Neural progenitor cell (in vitro differentiated cells): ENCODE measurements at regions not wholly inside any gene's neighbourhood (a gene's known extent, or its start where the extent isn't known, plus 50 kb on each side); places are given as distances from the start of the nearest gene placed in this dataset.

Experiments
- DNase-seq: peaks from one replicate; pipeline ENCODE4 v3.0.0-alpha.2; 2016; ENCODE audit warnings: low spot score
- H2AFZ ChIP-seq: fragments of 200-600 bp; sonication (generic); replicated peaks from 2 replicates; pipeline ENCODE4 v1.6.1; 2016; ENCODE audit warnings: antibody characterized with exemption
- H3F3A ChIP-seq: fragments of 200-600 bp; sonication (generic); 2 replicates; pipeline ENCODE4 v1.6.1; 2016; ENCODE audit warnings: antibody characterized with exemption, low read depth
- H3K27ac ChIP-seq: fragments of 200-600 bp; sonication (generic); 2 replicates; pipeline ENCODE4 v1.5.1; 2016; ENCODE audit warnings: mild to moderate bottlenecking
- H3K27me3 ChIP-seq: fragments of 200-600 bp; sonication (generic); 2 replicates; pipeline ENCODE4 v1.6.1; 2016; ENCODE audit warnings: mild to moderate bottlenecking, moderate library complexity
- H3K36me3 ChIP-seq: fragments of 200-600 bp; sonication (generic); 2 replicates; pipeline ENCODE4 v1.5.1; 2016
- H3K4me1 ChIP-seq: fragments of 200-600 bp; sonication (generic); 2 replicates; pipeline ENCODE4 v1.6.1; 2016; ENCODE audit warnings: mixed run types
- H3K4me2 ChIP-seq: fragments of 200-600 bp; sonication (generic); 2 replicates; pipeline ENCODE4 v1.6.1; 2016
- H3K4me3 ChIP-seq: fragments of 200-600 bp; sonication (generic); 2 replicates; pipeline ENCODE4 v1.5.1; 2016
- H3K79me2 ChIP-seq: fragments of 200-600 bp; sonication (generic); 2 replicates; pipeline ENCODE4 v1.6.1; 2016; ENCODE audit warnings: low read depth
- H3K9ac ChIP-seq: fragments of 200-600 bp; sonication (generic); 2 replicates; pipeline ENCODE4 v1.6.1; 2016
- H3K9me3 ChIP-seq: fragments of 200-600 bp; sonication (generic); 2 replicates; pipeline ENCODE4 v1.5.1; 2016; ENCODE audit warnings: low read depth
- H4K20me1 ChIP-seq: fragments of 200-600 bp; sonication (generic); 2 replicates; pipeline ENCODE4 v1.6.1; 2016; ENCODE audit warnings: low read depth
- H3K27ac Mint-ChIP-seq: 3 replicates; pipeline ENCODE4 v1.8.0; 2021; ENCODE audit warnings: mixed read lengths
- H3K27me3 Mint-ChIP-seq: 2 replicates; pipeline ENCODE4 v1.8.0; 2022; ENCODE audit warnings: low read depth, mild to moderate bottlenecking, inconsistent platforms, moderate library complexity, mixed read lengths; ENCODE audit not compliant: insufficient read depth
- H3K36me3 Mint-ChIP-seq: 3 replicates; pipeline ENCODE4 v1.8.0; 2021; ENCODE audit warnings: mixed read lengths
- H3K4me1 Mint-ChIP-seq: 3 replicates; pipeline ENCODE4 v1.8.0; 2021; ENCODE audit warnings: mixed read lengths
- H3K4me3 Mint-ChIP-seq: 3 replicates; pipeline ENCODE4 v1.8.0; 2021; ENCODE audit warnings: mild to moderate bottlenecking, moderate library complexity, mixed read lengths
- H3K9me3 Mint-ChIP-seq: 3 replicates; pipeline ENCODE4 v1.8.0; 2020; ENCODE audit warnings: mixed read lengths
- EZH2 ChIP-seq: fragments of 200-600 bp; sonication (generic); IDR thresholded peaks from 2 replicates; pipeline ENCODE4 v1.6.1; 2017; ENCODE audit warnings: antibody characterized with exemption, mild to moderate bottlenecking, moderate library complexity
- EZH2phosphoT487 ChIP-seq: fragments of 200-600 bp; sonication (generic); IDR thresholded peaks from 2 replicates; pipeline ENCODE4 v1.6.1; 2017; ENCODE audit warnings: antibody characterized with exemption
- TF ChIP-seq, protein P1 (sequence below): fragments of 200-600 bp; sonication (generic); IDR thresholded peaks from 2 replicates; pipeline ENCODE4 v1.5.1; 2017; ENCODE audit warnings: antibody characterized with exemption, mild to moderate bottlenecking

DNA sequence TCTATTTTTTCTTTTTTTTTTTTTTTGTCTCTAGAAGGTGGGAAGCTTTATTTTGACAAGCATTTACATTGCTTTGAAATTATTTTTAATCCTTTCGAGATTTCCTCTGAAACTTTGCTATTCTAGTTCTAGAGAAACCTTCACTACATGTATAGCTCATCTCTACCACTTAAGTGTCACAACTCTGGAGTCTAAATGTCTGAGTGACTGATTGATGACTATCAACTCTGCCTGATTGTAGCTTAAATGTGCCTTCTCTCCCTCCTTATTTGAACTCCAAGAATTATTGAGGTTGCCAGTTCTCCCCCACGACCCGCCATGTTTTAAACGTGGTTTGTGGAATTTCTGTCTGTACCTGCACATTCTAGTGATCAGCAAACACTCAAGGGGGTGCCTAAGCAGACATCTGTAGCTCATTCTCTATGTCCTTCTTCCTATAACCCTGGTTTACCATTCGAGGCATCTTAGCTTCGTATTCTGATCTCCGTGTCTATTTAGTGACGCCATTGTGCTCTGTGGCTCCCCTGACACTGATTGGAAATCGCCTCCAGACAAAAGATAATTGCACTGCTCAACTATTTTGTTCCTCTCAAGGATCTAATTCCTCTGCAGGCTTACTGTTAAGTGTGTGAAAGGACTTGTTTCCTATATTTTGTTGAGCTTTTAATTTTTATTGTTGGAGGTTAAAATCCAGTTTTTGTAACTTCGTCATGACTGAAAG is 1570.6 kb downstream of the BRINP3 start:
- Mint-ChIP-seq H3K4me3 (no peak overlapping the region), H3K4me1 (peaks cover 5% of the 10 kb centered on the region), H3K27me3 (no peaks in the 10 kb centered on the region), H3K9me3 (no peaks in the 10 kb centered on the region), H3K27ac (no peak overlapping the region), H3K36me3 (no peaks in the 10 kb centered on the region)
- no peaks in the 10 kb centered on the region for H3K9me3 ChIP-seq
- no peak overlapping the region for H3K27ac ChIP-seq
- no peaks in the 10 kb centered on the region for H3F3A ChIP-seq
- no peaks in the 10 kb centered on the region for H3K27me3 ChIP-seq
- no peak for TF ChIP-seq EZH2
- no peak for TF ChIP-seq EZH2phosphoT487
- TF ChIP-seq, protein P1, sequence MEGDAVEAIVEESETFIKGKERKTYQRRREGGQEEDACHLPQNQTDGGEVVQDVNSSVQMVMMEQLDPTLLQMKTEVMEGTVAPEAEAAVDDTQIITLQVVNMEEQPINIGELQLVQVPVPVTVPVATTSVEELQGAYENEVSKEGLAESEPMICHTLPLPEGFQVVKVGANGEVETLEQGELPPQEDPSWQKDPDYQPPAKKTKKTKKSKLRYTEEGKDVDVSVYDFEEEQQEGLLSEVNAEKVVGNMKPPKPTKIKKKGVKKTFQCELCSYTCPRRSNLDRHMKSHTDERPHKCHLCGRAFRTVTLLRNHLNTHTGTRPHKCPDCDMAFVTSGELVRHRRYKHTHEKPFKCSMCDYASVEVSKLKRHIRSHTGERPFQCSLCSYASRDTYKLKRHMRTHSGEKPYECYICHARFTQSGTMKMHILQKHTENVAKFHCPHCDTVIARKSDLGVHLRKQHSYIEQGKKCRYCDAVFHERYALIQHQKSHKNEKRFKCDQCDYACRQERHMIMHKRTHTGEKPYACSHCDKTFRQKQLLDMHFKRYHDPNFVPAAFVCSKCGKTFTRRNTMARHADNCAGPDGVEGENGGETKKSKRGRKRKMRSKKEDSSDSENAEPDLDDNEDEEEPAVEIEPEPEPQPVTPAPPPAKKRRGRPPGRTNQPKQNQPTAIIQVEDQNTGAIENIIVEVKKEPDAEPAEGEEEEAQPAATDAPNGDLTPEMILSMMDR: no peak
- H3K79me2 ChIP-seq: no peaks in the 10 kb centered on the region
- no peaks in the 10 kb centered on the region for H3K36me3 ChIP-seq
- DNase-seq: peak; percentile 9
- peak overlapping the region; percentile 29 for H2AFZ ChIP-seq
- H3K9ac ChIP-seq: no peak overlapping the region
- no peaks in the 10 kb centered on the region for H4K20me1 ChIP-seq
- no peak overlapping the region for H3K4me3 ChIP-seq
- H3K4me2 ChIP-seq: no peak overlapping the region
- H3K4me1 ChIP-seq: no peaks in the 10 kb centered on the region

DNA sequence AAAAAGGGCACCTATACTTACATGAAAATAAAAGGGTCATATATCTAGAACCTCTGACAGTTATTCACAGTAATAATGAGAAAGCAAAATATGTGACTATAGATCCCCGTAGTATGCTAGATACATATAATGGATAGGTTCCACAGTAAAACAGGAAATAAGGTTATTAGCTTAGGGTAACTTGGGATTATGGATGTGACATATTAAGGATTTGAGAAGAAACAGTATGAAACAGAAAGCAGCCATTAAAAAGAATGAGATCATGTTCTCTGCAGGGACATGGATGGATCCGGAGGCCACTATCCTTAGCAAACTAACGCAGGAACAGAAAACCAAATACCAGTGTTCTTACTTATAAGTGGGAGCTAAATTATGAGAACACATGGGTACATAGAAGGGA is 1547.3 kb downstream of the BRINP3 start:
- no peak for TF ChIP-seq EZH2
- TF ChIP-seq EZH2phosphoT487: no peak
- TF ChIP-seq, protein P1: no peak
- H3K79me2 ChIP-seq: no peaks in the 10 kb centered on the region
- Mint-ChIP-seq H3K9me3 (no peaks in the 10 kb centered on the region), H3K27ac (no peak overlapping the region), H3K4me3 (no peak overlapping the region), H3K4me1 (no peaks in the 10 kb centered on the region), H3K27me3 (no peaks in the 10 kb centered on the region), H3K36me3 (no peaks in the 10 kb centered on the region)
- H3K4me2 ChIP-seq: no peak overlapping the region
- no peak overlapping the region for H3K27ac ChIP-seq
- H3K36me3 ChIP-seq: no peaks in the 10 kb centered on the region
- DNase-seq: no peak
- H2AFZ ChIP-seq: no peak overlapping the region
- no peaks in the 10 kb centered on the region for H4K20me1 ChIP-seq
- no peaks in the 10 kb centered on the region for H3K9me3 ChIP-seq
- no peak overlapping the region for H3K4me3 ChIP-seq
- H3F3A ChIP-seq: no peaks in the 10 kb centered on the region
- no peaks in the 10 kb centered on the region for H3K4me1 ChIP-seq
- no peaks in the 10 kb centered on the region for H3K27me3 ChIP-seq
- H3K9ac ChIP-seq: no peak overlapping the region

DNA sequence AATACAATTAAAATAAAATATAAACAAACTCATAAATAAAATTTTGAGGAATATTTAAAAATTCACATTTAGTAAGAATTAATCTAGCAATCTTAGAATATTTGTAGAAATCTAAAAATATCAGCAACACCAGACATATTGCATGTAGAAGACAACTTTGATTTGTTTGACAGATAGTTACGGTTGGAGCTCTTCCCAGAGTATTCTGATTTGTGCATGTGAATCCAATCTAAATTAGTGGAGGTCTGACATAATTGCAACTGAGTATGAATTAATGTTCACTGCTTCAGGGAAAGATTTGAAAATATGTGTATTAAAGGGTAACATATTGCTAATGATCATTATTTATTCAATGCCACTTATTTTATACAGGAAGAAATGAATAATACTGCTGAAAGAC is 1546.2 kb downstream of the BRINP3 start:
- H3K9me3 ChIP-seq: no peaks in the 10 kb centered on the region
- Mint-ChIP-seq H3K36me3 (no peaks in the 10 kb centered on the region), H3K27me3 (no peaks in the 10 kb centered on the region), H3K4me1 (no peaks in the 10 kb centered on the region), H3K4me3 (no peak overlapping the region), H3K27ac (no peak overlapping the region), H3K9me3 (no peaks in the 10 kb centered on the region)
- no peak for DNase-seq
- no peaks in the 10 kb centered on the region for H3K4me1 ChIP-seq
- H3K36me3 ChIP-seq: no peaks in the 10 kb centered on the region
- no peak overlapping the region for H2AFZ ChIP-seq
- H3K4me3 ChIP-seq: no peak overlapping the region
- TF ChIP-seq EZH2 (no peak), EZH2phosphoT487 (no peak)
- TF ChIP-seq, protein P1: no peak
- H4K20me1 ChIP-seq: no peaks in the 10 kb centered on the region
- no peak overlapping the region for H3K9ac ChIP-seq
- no peaks in the 10 kb centered on the region for H3K27me3 ChIP-seq
- no peaks in the 10 kb centered on the region for H3F3A ChIP-seq
- no peak overlapping the region for H3K27ac ChIP-seq
- H3K4me2 ChIP-seq: no peak overlapping the region
- no peaks in the 10 kb centered on the region for H3K79me2 ChIP-seq
